NT2/D1 (cell line): ENCODE measurements at regions not wholly inside any gene's neighbourhood (a gene's known extent, or its start where the extent isn't known, plus 50 kb on each side); places are given as distances from the start of the nearest gene placed in this dataset.

ENCODE experiments used
- DNase-seq: peaks from one replicate; pipeline ENCODE4 v3.0.0-alpha.2; 2011; ENCODE audit warnings: low read depth, low spot score
- H3K27me3 ChIP-seq: 2 replicates; pipeline ENCODE4 v1.6.0; 2011; ENCODE audit warnings: mild to moderate bottlenecking; ENCODE audit not compliant: insufficient read length, insufficient read depth
- H3K36me3 ChIP-seq: 2 replicates; pipeline ENCODE4 v1.6.1; 2011; ENCODE audit warnings: mild to moderate bottlenecking, low read length, mixed read lengths; ENCODE audit not compliant: insufficient read depth, insufficient read length
- H3K4me1 ChIP-seq: 2 replicates; pipeline ENCODE4 v1.5.1; 2011; ENCODE audit not compliant: insufficient read depth, insufficient read length
- H3K4me3 ChIP-seq: 2 replicates; pipeline ENCODE4 v1.5.1; 2011; ENCODE audit warnings: low read depth; ENCODE audit not compliant: insufficient read length
- H3K9ac ChIP-seq: 2 replicates; pipeline ENCODE4 v1.6.0; 2011; ENCODE audit warnings: low read depth; ENCODE audit not compliant: insufficient read length
- H3K9me3 ChIP-seq: 2 replicates; pipeline ENCODE4 v1.5.1; 2011; ENCODE audit warnings: mild to moderate bottlenecking, low read length; ENCODE audit not compliant: insufficient read depth
- SUZ12 ChIP-seq: IDR thresholded peaks from 2 replicates; pipeline ENCODE4 v1.6.1; 2011; ENCODE audit not compliant: insufficient read length, insufficient read depth; ENCODE audit errors: extremely low read depth
- YY1 ChIP-seq: IDR thresholded peaks from 2 replicates; pipeline ENCODE4 v1.6.1; 2011; ENCODE audit not compliant: insufficient read length, insufficient read depth
- ZNF274 ChIP-seq: IDR thresholded peaks from 2 replicates; pipeline ENCODE4 v1.6.1; 2011; ENCODE audit warnings: mild to moderate bottlenecking, low read depth, low read length

DNA sequence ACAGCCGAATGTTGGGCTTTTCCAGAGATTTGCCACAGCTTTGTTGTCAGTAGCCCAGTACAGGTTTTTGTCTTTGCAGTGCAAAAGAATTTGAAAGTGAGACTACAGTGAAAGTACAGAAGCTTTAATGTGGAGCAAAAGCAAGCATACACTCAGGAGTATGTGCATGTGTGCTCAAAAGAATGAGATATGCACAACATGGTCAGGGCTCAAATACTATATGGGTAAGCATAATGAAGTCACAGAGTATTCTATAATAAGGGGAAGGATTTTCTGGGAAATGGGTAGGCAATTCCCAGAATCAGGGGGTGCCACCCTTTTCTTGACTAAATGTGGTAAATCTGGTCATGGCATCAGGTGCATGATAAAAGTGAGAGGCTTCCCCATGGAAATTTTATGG is 72.1 kb upstream of the SULT1C3 start:
- Histone ChIP-seq H3K4me3 (no peak overlapping the region), H3K9ac (no peak overlapping the region), H3K4me1 (no peaks in the 10 kb centered on the region), H3K27me3 (no peaks in the 10 kb centered on the region), H3K9me3 (no peaks in the 10 kb centered on the region), H3K36me3 (no peaks in the 10 kb centered on the region)
- TF ChIP-seq YY1 (no peak), ZNF274 (no peak), SUZ12 (no peak)
- no peak for DNase-seq

DNA sequence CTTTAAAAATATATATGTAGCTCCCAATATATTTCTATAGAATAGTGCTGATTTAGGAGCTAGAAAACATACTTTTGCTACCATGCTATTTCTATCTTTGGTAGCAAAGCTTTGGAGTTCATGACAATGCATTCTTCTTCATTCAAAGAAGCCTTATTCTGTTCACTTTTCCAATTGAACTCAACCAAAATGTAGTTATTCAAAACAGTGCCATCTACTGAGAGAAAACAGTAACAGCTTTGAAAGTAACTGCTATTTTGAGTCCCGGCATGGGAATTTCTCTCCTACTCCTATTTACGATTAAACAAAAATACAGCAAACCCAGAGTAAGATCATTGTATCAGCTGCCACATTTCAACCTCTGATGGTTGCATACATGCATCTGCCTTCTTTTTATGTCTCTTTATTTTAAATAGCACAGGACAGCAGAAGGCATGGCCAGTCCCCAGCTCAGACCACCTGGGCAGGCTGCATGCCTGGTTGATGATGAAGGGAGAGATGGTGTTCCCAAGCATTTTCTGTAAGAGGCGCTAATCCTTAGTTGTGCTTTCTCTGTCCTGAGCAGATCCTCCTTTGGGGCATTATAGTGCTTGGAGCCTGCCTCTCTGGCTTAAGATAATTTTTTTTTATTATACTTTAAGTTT is 69.7 kb upstream of the SULT1C3 start:
- DNase-seq: peak; percentile 27

DNA sequence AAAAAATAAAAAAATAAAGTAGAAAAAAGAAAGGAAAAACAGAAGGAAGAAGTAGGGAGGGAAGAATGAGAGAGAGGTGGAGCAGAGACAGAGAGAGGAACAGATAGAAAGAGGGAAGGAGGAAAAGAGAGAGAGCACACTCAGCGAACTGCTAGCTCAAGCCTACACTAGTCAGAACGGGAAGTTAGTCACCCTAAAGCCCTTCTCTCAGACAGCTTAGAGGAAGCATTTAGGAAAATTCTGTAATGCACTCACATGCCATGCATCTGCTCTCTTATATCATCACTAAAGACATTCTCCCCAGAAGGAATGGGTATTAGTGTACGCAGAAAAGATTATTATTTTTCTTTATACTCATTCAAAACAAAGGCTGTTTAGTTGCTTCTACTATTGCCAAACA is 68.1 kb upstream of the SULT1C3 start:
- H3K4me1 ChIP-seq: no peaks in the 10 kb centered on the region
- no peaks in the 10 kb centered on the region for H3K36me3 ChIP-seq
- TF ChIP-seq SUZ12 (no peak), ZNF274 (no peak), YY1 (no peak)
- DNase-seq: no peak
- no peaks in the 10 kb centered on the region for H3K9me3 ChIP-seq
- H3K27me3 ChIP-seq: no peaks in the 10 kb centered on the region
- no peak overlapping the region for H3K4me3 ChIP-seq
- H3K9ac ChIP-seq: no peak overlapping the region

More for the DNA sequence above, 69.7 kb upstream of the SULT1C3 start:
- Histone ChIP-seq H3K4me3 (no peak overlapping the region), H3K9me3 (no peaks in the 10 kb centered on the region), H3K9ac (no peak overlapping the region), H3K36me3 (no peaks in the 10 kb centered on the region), H3K27me3 (no peaks in the 10 kb centered on the region), H3K4me1 (no peaks in the 10 kb centered on the region)
- TF ChIP-seq SUZ12: no peak
- TF ChIP-seq YY1: no peak
- TF ChIP-seq ZNF274: no peak

DNA sequence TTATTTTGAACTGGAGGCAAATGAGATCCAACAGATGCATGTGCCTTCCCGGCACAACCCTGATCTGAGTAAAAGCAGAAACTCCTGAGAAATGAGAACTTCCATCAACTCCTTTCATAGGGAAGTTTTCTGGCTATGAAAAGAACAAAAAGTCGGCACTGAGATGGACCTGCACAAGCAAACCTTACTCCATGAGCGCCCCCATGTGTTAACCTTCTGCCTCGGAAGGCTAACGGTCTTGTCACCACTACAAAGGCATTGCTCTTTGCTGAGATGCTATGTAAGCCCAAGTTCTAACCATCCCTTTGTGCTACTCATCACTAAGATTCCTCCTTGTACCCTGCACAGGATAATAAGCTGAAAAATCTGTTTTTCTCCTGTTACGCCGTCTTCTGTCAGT is 57.3 kb upstream of the SULT1C3 start:
- no peak overlapping the region for H3K4me3 ChIP-seq
- DNase-seq: peak; percentile 63
- H3K27me3 ChIP-seq: no peaks in the 10 kb centered on the region
- no peaks in the 10 kb centered on the region for H3K4me1 ChIP-seq
- H3K9me3 ChIP-seq: no peaks in the 10 kb centered on the region
- H3K9ac ChIP-seq: no peak overlapping the region
- no peaks in the 10 kb centered on the region for H3K36me3 ChIP-seq
- TF ChIP-seq YY1 (no peak), ZNF274 (no peak), SUZ12 (no peak)

DNA sequence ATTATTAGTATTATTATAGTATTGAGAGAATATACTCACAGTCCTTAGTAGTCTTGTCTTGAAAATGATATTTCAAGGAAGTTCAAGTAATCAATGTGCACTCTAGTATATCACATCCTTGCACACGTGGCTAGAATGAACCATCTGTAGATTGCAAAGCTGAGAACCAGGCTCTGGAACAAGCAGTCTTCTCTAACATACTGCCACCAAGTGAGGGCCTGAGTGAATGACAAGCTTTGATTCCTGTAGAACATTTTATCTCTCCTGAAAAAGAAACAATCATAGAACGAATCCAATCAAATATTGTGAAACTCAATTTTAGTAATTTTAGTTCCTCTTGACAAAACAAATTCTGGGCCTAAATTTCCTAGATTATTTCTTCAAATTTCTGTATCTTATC is 55.3 kb upstream of the SULT1C3 start:
- Histone ChIP-seq H3K4me3 (no peak overlapping the region), H3K9ac (no peak overlapping the region), H3K36me3 (no peaks in the 10 kb centered on the region), H3K27me3 (no peaks in the 10 kb centered on the region), H3K9me3 (no peaks in the 10 kb centered on the region), H3K4me1 (no peaks in the 10 kb centered on the region)
- no peak for TF ChIP-seq SUZ12
- no peak for TF ChIP-seq YY1
- TF ChIP-seq ZNF274: no peak
- peak; percentile 27 for DNase-seq

DNA sequence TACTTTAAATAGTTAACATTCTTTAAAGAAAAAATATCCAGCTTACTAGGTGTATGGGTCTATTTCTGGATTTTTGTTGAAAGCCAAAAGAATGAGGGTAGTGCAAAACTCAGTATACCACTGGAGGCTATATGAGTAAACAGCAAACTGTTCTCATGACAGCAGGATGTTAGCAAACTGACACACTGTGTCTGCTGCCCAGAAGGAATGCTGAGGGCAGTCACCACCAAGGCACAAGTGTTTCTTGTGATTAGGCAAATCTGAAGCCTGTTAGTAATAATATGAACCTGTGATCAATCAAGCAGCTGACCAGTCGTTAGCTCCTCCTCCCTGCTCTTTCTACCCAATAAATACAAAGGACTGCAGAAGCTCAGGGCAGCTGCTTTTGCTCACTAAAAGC is 50.5 kb upstream of the SULT1C3 start:
- no peaks in the 10 kb centered on the region for H3K4me1 ChIP-seq
- no peak for TF ChIP-seq YY1
- TF ChIP-seq SUZ12: no peak
- TF ChIP-seq ZNF274: no peak
- H3K27me3 ChIP-seq: no peaks in the 10 kb centered on the region
- no peak overlapping the region for H3K4me3 ChIP-seq
- DNase-seq: no peak
- H3K36me3 ChIP-seq: no peaks in the 10 kb centered on the region
- H3K9ac ChIP-seq: no peak overlapping the region
- H3K9me3 ChIP-seq: no peaks in the 10 kb centered on the region
